Karpas-422 (cell line): ENCODE measurements at regions not wholly inside any gene's neighbourhood (a gene's known extent, or its start where the extent isn't known, plus 50 kb on each side); places are given as distances from the start of the nearest gene placed in this dataset.

ENCODE experiments used
- DNase-seq: peaks from one replicate; pipeline ENCODE4 v3.0.0-alpha.2; 2015
- H2AFZ ChIP-seq: fragments of 200-600 bp; sonication (generic); 2 replicates; pipeline ENCODE4 v1.6.1; 2014; ENCODE audit warnings: antibody characterized with exemption, low read length, mixed read lengths
- H3K27ac ChIP-seq: fragments of 200-600 bp; sonication (generic); 2 replicates; pipeline ENCODE4 v1.5.1; 2014; ENCODE audit warnings: mild to moderate bottlenecking, low read length, moderate library complexity
- H3K27me3 ChIP-seq: fragments of 200-600 bp; sonication (generic); 2 replicates; pipeline ENCODE4 v1.6.1; 2014; ENCODE audit warnings: low read length, mixed read lengths
- H3K36me3 ChIP-seq: fragments of 200-600 bp; sonication (generic); 2 replicates; pipeline ENCODE4 v1.6.1; 2014; ENCODE audit warnings: low read length, mixed read lengths; ENCODE audit not compliant: insufficient read depth
- H3K4me1 ChIP-seq: fragments of 200-600 bp; sonication (generic); 2 replicates; pipeline ENCODE4 v1.6.1; 2014; ENCODE audit warnings: mild to moderate bottlenecking, low read length, mixed read lengths
- H3K4me2 ChIP-seq: fragments of 200-600 bp; sonication (generic); 2 replicates; pipeline ENCODE4 v1.6.1; 2014; ENCODE audit warnings: low read length, low read depth, mild to moderate bottlenecking; ENCODE audit not compliant: poor library complexity, severe bottlenecking
- H3K4me3 ChIP-seq: fragments of 200-600 bp; sonication (generic); 2 replicates; pipeline ENCODE4 v1.5.1; 2014; ENCODE audit warnings: mild to moderate bottlenecking, antibody characterized with exemption, low read length, mixed read lengths
- H3K79me2 ChIP-seq: fragments of 200-600 bp; sonication (generic); 2 replicates; pipeline ENCODE4 v1.6.1; 2014; ENCODE audit warnings: mild to moderate bottlenecking, low read length, mixed read lengths
- H3K9ac ChIP-seq: fragments of 200-600 bp; sonication (generic); 2 replicates; pipeline ENCODE4 v1.6.0; 2014; ENCODE audit warnings: low read length
- H3K9me2 ChIP-seq: fragments of 200-600 bp; sonication (generic), shearing (Covaris generic); replicated peaks from 2 replicates; pipeline ENCODE4 v1.6.0; 2014; ENCODE audit warnings: mild to moderate bottlenecking, low read length, moderate library complexity; ENCODE audit not compliant: insufficient read depth
- H3K9me3 ChIP-seq: fragments of 300-700, 200-600 bp; sonication (generic); 2 replicates; pipeline ENCODE4 v1.6.1; 2014; ENCODE audit warnings: low read length, mixed read lengths
- H4K20me1 ChIP-seq: fragments of 200-600 bp; sonication (generic); 2 replicates; pipeline ENCODE4 v1.6.1; 2014; ENCODE audit warnings: mild to moderate bottlenecking, antibody characterized with exemption, low read length, low read depth; ENCODE audit not compliant: insufficient read depth

DNA sequence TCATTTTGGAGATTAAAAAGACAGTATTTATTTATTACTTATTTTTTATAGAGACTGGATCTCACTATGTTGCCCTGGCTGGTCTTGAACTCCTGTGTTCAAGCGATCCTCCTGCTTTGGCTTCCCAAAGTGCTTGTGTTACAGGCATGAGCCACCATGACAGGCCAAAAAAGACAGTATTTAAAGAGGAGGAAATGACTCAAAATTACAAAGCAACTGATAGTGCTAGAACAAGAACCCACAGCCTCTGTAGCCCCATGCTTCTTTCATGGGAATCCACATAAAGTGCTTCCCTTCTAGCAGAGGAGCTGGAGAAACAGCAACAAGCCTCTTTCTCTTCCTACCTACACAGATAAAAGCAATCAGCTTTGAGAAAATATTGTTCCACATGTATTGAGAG is 230.7 kb upstream of the PODXL start:
- Histone ChIP-seq H2AFZ (no peak overlapping the region), H3K27me3 (no peaks in the 10 kb centered on the region), H3K4me3 (no peak overlapping the region), H3K27ac (no peak overlapping the region), H3K4me1 (no peaks in the 10 kb centered on the region), H3K36me3 (no peaks in the 10 kb centered on the region), H3K9me2 (no peaks in the 10 kb centered on the region), H4K20me1 (no peaks in the 10 kb centered on the region), H3K4me2 (no peak overlapping the region), H3K9me3 (no peaks in the 10 kb centered on the region), H3K9ac (no peak overlapping the region), H3K79me2 (no peaks in the 10 kb centered on the region)
- DNase-seq: no peak

DNA sequence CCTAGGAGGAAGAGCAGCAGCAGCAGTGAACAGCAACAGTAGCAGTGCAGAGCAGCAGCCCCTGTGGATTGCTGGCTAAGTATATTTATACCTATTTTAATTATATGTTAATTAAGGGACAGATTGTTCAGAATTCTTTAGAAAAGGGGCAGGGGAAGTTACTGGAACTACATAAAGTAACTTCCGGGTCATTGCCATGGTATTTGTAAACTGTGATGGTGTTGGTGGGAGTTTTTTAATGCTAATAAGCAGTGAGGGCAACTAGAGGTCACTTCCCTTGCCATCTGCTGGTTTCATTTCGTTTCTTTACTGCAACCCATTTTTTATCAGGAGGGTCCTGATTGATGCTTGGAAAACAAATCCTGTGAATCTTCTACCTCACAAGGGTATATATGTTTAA is 229.8 kb upstream of the PODXL start:
- Histone ChIP-seq H3K27ac (no peak overlapping the region), H3K4me2 (no peak overlapping the region), H3K27me3 (no peaks in the 10 kb centered on the region), H3K9me2 (no peaks in the 10 kb centered on the region), H2AFZ (no peak overlapping the region), H3K79me2 (no peaks in the 10 kb centered on the region), H3K4me1 (no peaks in the 10 kb centered on the region), H3K36me3 (no peaks in the 10 kb centered on the region), H3K4me3 (no peak overlapping the region), H4K20me1 (no peaks in the 10 kb centered on the region), H3K9me3 (no peaks in the 10 kb centered on the region), H3K9ac (no peak overlapping the region)
- no peak for DNase-seq

GRCh38 chr7:131778601-131779000 is 222.2 kb upstream of the PODXL start:
- Histone ChIP-seq H3K36me3 (no peaks in the 10 kb centered on the region), H3K27ac (no peak overlapping the region), H4K20me1 (no peaks in the 10 kb centered on the region), H3K9me3 (no peaks in the 10 kb centered on the region), H3K79me2 (no peaks in the 10 kb centered on the region), H2AFZ (no peak overlapping the region), H3K27me3 (no peaks in the 10 kb centered on the region), H3K4me1 (no peaks in the 10 kb centered on the region), H3K9ac (no peak overlapping the region), H3K4me3 (no peak overlapping the region), H3K4me2 (no peak overlapping the region), H3K9me2 (no peaks in the 10 kb centered on the region)
- DNase-seq: no peak

GRCh38 chr7:131774419-131775220 is 218.2 kb upstream of the PODXL start:
- Histone ChIP-seq H3K27ac (no peak overlapping the region), H3K9me3 (no peaks in the 10 kb centered on the region), H3K4me3 (no peak overlapping the region), H3K9me2 (no peaks in the 10 kb centered on the region), H2AFZ (no peak overlapping the region), H3K9ac (no peak overlapping the region), H3K4me1 (no peaks in the 10 kb centered on the region), H3K36me3 (no peaks in the 10 kb centered on the region), H3K79me2 (no peaks in the 10 kb centered on the region), H4K20me1 (no peaks in the 10 kb centered on the region), H3K4me2 (no peak overlapping the region), H3K27me3 (no peaks in the 10 kb centered on the region)
- no peak for DNase-seq

GRCh38 chr7:131773413-131773812 is 217.0 kb upstream of the PODXL start:
- Histone ChIP-seq H3K4me2 (no peak overlapping the region), H4K20me1 (no peaks in the 10 kb centered on the region), H3K79me2 (no peaks in the 10 kb centered on the region), H3K36me3 (no peaks in the 10 kb centered on the region), H3K4me3 (no peak overlapping the region), H3K27ac (no peak overlapping the region), H2AFZ (no peak overlapping the region), H3K9ac (no peak overlapping the region), H3K9me2 (no peaks in the 10 kb centered on the region), H3K4me1 (no peaks in the 10 kb centered on the region), H3K9me3 (no peaks in the 10 kb centered on the region), H3K27me3 (no peaks in the 10 kb centered on the region)
- no peak for DNase-seq

- Histone ChIP-seq H3K27me3 (no peaks in the 10 kb centered on the region), H3K4me2 (no peak overlapping the region), H3K9me2 (no peaks in the 10 kb centered on the region)
Measured at GRCh38 chr7:131769241-131769640, 212.8 kb upstream of the PODXL start.

GRCh38 chr7:131767591-131767990 is 211.2 kb upstream of the PODXL start:
- H3K79me2 ChIP-seq: no peaks in the 10 kb centered on the region
- no peaks in the 10 kb centered on the region for H3K4me1 ChIP-seq
- H3K9me3 ChIP-seq: no peaks in the 10 kb centered on the region
- H3K4me2 ChIP-seq: no peak overlapping the region
- no peak for DNase-seq
- no peak overlapping the region for H3K27ac ChIP-seq
- no peaks in the 10 kb centered on the region for H3K9me2 ChIP-seq
- no peaks in the 10 kb centered on the region for H3K36me3 ChIP-seq
- no peaks in the 10 kb centered on the region for H3K27me3 ChIP-seq
- no peak overlapping the region for H3K4me3 ChIP-seq
- no peaks in the 10 kb centered on the region for H4K20me1 ChIP-seq
- no peak overlapping the region for H2AFZ ChIP-seq
- no peak overlapping the region for H3K9ac ChIP-seq

More at GRCh38 chr7:131769241-131769640, 212.8 kb upstream of the PODXL start:
- Histone ChIP-seq H3K9me3 (no peaks in the 10 kb centered on the region), H3K27ac (no peak overlapping the region), H2AFZ (no peak overlapping the region), H3K4me3 (no peak overlapping the region), H3K4me1 (no peaks in the 10 kb centered on the region), H3K36me3 (no peaks in the 10 kb centered on the region), H3K79me2 (no peaks in the 10 kb centered on the region), H4K20me1 (no peaks in the 10 kb centered on the region), H3K9ac (no peak overlapping the region)
- DNase-seq: no peak

DNA sequence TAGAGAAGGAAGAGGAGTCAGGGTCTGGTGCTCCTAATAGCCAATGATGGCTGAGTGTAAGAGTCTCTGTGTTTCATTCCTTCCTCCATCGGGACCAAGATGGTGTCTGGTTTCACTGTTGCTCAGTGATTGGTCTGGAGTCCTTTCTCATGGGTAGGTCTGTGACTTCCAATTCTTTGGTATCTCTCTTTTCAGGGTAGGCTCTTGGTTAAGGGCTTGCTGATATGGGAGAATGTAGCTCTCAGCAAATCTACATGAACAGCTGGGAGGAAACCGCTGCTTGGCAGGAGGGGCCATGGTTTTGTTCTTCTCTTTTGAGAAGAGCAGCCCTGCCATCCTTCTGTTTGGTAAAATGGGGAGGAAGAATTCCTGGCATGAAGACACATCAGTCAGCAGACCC is 209.1 kb upstream of the PODXL start:
- Histone ChIP-seq H3K9me2 (no peaks in the 10 kb centered on the region), H2AFZ (no peak overlapping the region), H3K9ac (no peak overlapping the region), H3K9me3 (no peaks in the 10 kb centered on the region), H3K4me3 (no peak overlapping the region), H3K4me1 (no peaks in the 10 kb centered on the region), H3K27me3 (no peaks in the 10 kb centered on the region), H3K27ac (no peak overlapping the region), H4K20me1 (no peaks in the 10 kb centered on the region), H3K79me2 (no peaks in the 10 kb centered on the region), H3K4me2 (no peak overlapping the region), H3K36me3 (no peaks in the 10 kb centered on the region)
- no peak for DNase-seq
